CD4-positive, alpha-beta T cell treated with Interleukin-2 at 100 ng/mL for 4 hours (primary cell): ENCODE measurements at regions not wholly inside any gene's neighbourhood (a gene's known extent, or its start where the extent isn't known, plus 50 kb on each side); places are given as distances from the start of the nearest gene placed in this dataset.

Experiments
- DNase-seq: peaks from one replicate; pipeline ENCODE4 v3.0.0-alpha.2; 2020; ENCODE audit warnings: low spot score

DNA sequence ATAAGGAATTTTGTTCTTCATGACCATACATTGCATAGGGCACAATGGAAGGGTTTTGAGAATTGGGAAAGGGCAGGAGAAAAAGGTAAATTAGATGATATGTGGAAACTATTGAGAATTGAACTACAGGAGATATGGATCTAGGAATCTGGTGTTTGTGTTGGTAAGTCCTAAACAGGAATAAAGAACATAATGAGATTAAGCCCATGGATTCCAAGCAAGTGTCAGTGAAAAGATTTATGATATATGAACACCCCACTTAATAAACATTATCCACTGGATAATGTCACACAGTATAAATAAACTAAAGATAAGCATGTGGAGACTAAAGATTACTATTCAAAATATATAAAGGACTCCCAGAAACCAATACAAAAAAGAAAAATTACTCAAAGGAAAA, 98.2 kb downstream of the TNFSF18 start:
- no peak for DNase-seq

DNA sequence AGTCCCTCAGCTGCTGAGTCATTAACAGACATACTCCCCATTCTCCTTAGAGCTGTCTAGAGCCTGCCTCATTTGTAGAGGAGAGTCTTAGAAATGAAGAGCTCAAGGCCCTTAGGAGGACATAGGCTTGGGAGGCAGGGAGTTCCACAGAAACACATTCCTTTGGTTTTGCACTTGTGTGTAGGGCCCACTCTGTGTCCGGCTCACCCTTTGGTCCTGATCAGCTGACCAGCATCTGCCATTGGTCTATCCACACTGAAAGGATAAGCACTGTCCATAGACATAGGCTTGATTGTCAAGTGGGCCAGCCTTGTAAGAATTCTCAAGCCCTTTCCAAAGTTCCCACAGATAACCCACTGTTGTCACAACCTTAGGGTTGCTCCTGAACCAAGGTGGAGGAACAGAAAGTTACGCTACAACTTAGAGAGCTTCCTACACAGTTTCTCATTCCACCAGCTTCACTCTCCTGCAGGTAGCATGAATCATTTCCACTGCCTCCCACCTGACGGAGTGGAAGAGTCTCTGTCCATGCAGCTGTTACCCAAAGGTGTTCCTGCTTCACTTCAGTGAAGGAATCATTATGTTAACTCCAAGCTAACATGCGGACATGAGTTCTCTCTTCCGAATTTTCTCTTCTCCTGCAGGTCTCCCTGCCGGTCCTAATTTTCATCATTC, 96.1 kb downstream of the TNFSF18 start:
- DNase-seq, result no peak

DNA sequence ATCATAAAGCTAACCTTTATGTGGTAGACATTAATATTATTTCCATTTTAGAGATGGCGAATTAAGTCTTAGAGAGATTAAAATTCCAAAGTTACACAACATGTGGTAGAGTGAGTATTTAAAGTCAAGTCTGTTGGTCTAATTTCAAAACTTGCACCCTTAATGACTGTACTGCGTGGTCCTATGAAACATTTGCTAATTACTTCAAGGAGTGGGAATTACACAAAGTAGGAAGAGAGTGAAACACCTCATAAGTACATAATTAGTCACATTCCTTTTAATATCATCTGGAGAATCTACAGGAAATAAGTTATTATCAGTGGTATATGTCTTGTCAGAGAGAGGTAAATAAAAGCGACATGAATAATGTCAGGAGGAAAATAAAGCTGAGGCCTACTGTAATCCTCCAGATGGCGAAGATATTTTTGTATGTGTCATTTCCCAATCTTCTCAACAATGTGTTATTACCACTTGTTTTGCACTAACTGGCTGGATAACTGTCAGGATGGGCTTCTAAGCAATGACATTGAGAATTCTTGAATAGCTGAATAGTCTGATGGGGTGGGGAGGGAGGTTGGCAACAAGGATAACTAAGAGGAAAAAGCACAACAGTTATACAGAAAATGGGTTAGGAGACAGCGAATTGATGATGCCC, 95.5 kb downstream of the TNFSF18 start:
- DNase-seq, result no peak

DNA sequence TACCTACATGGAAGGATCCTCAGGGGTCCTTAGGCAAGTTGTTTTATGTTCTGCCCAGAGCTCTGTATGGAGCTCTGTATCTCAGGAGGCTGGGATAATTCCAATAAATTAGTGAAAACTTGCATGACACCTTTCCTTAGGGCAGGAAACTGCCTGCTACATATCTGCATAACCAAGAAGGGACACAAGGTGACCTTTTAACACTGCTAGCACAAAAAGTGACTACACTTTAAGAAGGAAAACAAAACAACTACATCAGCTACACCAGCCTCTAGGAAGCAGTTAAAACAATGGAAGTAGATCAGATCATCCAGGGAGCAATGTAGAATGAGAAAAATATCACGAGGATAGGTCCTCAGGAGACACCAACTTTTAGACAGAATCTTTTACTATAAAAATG, 93.9 kb downstream of the TNFSF18 start:
- no peak for DNase-seq

DNA sequence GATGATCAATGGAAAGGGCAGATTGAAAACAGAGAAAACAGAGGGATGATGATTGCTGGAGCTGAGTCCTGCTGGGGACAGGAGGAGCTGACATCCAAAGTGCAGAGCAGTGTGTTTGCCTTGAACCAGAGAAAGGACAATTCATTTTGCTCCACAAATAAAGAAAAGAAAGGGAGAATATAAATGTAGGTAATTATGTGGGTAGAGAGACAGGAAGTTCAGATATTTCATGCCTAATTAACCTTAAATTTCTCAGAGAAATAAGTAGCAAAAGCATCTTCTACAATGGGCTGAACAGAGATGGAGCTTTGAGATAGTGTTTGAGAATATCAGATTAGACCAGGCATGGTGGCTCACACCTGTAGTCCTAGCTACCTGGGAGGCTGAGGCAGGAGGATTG, 93.2 kb downstream of the TNFSF18 start:
- no peak for DNase-seq

DNA sequence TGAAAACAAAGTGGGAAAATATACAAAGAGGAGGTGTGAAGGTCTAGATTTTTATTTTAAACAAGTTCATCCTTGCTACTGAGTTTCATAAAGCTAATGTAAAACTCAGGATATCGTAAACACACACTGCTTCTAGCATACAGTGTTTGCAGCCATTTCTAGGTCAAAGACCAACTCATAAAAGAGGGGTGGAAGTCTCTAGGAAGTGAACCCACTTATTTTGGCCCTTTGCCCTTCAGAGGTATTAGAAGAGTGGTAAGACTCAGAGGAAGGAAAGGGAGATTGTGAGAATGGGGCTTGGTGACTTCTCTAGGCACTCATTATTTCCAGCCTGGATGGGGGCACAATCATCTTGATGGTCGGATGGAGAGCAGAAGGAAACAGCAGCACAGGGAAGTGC, 91.2 kb downstream of the TNFSF18 start:
- no peak for DNase-seq

DNA sequence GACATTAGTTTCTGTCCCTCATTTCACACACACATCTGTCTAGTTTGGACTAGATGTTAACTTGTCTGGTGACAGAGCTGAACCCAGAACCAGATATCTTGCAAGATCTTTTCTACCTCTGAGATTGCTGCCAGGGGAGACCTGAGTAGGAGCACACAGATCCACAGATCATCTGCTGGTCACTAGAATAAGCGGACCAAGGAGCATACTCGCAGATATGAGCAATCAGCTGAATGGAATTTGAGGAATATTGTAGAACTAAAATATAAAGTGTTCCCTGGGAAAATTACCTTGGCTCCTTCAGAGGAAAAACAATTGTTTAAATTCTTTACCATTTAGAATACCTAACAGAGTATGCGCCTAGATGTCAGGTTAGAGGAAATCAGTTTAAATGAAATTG, 90.7 kb downstream of the TNFSF18 start:
- no peak for DNase-seq

DNA sequence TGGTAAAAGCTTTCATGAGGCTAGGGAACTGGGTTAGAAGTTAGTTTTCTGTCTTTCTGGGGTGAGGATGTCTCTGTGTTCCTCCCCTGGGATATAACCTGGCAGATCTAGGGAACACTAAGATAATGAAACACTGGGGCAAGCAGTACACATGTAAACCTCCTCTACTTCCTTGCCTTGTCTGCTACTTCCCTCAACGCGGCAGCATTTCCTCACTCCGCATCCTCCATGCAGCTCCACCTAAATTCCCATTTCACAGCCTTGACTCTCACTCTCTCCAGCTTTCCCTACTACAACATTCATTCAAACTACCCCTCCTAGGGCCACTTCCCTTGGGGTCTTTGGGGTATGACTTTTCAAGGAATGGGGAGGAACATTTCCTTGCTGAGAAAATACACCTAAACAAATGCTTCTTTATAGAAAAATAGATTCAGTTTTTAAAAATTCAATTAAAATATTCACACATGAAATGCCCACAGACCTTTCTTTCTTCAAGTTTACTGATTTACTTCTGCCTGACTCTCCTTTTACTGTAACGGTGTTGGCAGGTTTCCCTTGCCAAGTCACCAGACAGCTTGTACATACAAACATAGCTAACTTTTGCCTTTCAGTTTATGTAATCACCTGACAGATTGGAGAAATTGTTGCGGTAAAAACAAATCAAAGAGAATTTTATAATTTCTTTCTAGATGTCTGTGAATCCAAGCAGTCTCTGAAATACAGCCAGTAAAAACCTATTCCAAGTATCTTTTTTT, 90.1 kb downstream of the TNFSF18 start:
- no peak for DNase-seq

DNA sequence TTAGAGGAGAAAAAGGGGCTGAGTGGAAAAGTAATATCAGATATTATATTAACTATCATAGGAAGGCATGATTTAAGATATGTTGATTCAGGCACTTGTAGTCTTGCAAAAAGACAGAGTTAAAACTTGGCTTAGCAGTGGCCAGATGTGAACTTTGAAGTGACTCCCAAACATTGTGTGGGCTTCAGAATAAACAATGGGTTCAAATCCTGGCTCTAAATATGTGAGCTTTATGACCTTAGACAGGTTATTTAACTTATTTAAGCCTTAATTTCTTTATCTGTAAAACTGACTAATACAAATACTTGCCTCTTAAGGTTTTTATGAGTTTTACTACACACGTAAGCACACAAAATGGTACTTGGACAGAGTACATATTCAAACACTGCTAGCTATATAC, 85.9 kb downstream of the TNFSF18 start:
- no peak for DNase-seq

DNA sequence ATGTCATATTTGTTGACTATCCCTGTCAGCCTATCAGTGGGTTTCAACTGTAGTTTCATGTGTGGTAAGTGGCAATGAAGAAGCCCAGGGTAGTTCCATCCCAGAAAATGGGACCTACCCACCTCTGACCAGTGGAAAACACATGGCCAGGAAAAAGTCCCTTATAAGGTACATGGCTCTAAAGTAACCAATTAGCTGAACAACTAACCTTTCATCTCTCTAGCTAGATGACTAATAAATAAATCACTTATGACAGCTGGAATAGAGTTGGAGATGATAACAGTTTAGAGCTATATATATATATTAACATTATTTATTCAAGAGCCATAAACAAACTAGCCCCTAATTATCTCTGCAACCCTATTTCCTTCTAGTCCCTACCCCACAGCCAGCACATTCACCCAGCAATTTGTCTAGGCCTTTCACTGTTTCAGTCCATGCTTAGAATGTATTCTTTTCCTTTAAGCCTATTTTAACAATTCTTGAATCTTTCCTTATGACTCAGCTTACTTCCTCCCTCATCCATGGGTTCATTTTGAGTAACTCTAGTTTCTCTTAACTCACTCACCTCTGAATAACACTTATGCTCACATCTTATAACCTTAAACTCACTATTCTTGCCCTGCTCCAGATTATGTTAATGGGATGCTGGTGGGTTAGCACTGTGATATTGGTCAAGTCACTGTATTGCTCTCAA, 83.7 kb downstream of the TNFSF18 start:
- DNase-seq, result no peak

DNA sequence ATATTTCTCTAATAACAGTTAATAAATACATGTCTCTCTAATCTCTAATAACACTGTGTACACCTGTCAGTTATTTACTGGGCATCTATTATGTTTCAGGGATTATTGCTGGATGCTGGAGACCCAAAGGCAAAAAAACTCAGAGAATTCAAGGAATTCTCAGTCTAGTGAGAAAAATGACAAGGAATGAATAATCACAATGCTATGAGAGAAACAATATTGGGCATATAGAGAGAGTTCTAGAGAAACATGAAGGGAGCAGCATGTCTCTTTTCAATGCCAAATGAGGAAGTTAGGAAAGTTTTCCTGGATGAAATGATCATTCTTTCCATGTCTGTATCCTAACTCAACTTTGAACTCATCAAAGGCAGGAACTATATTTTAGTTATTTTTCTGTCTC, 82.8 kb downstream of the TNFSF18 start:
- DNase-seq, result no peak

DNA sequence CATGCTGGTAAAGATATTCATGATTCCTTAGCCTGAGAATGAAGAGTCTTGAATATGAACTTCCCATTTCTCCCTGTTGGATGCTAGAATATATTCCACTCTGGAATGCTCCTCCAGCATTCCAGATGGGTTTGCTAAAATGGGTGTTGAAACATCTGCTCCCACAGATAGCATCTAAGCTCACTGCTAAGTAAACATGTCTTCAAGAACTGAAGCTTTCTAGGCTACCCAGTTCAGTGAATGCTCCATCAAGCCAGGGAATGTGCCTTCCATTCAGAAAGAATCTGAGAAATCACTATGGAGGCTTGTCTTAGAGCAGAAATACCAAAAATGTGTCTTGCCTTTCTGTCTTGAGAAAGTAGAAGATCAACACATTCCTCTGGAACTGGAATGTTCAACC, 81.1 kb downstream of the TNFSF18 start:
- no peak for DNase-seq

DNA sequence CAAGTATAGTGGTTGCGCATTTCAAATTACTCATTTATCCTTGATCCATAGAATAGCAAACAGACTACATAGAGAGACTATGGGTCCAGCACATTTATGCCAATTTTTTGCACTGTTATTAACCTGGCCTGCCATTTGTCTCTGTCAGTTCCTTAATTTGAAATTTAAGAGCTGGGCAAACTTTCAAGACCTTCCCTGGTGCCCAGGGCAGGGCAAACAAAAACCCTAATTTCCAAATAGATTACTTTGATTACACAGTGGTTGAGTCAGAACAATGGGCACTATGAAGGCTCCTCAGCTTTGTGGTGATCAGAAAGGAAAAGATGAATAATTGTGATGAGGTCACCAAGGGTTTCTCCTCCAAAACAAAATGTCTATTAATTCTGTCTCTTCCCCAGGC, 80.6 kb downstream of the TNFSF18 start:
- DNase-seq, result no peak

DNA sequence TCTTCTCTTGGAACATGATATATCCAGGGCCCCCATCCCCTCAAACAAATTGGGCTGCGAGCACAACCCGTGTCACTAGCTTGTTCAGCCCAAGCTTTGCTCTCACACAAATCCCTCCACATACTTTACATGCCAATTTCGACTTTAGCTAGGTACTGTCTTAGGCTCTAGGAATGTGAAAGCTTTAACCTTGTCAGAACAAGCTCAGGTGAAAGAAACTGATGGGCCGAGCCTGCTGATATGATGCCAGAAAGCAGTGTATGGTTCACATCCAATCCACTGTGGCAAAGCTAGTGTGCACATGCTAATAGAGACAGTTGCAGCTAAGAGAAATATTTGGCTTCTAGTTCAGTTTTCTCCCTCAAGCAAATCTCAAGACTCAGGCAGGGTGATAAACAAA, 79.5 kb downstream of the TNFSF18 start:
- no peak for DNase-seq

DNA sequence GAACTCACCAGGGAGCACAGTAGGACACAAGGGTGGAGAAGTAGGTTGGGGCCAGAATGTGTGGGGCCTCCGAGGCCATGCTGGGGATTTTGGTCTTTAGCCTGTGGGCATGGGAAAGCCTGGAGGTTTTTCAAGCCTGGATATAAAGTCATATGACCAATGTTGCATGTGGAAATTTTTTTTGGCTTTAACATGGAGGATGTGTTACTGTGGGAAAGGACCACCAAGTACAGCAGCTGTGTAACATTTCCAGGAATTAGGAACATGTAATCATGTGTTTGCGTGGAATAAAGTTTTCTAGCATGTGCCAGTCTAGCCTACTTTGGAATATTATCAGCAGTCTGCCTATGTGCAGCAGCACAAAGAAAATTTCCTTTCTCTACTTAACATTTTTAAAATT, 78.5 kb downstream of the TNFSF18 start:
- no peak for DNase-seq

DNA sequence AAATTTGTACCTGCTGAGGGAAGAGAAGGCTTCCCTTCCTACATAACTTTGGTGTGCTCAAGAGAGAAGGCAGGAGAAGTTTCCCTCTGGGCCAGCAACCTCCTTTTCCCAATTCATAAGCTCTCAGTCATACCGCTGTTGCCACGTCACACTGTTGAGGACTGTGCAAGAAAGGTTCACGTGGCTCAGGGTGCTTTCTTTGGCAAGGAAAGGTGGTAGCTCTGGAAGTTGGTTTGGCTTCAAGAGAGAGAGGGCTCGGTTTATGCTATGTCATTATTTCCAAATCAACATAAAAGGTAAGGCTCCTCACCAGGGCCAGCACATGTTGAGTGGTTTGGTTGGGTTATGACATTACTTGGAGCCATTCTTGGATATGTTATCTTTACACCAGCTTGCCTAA, 77.3 kb downstream of the TNFSF18 start:
- no peak for DNase-seq

DNA sequence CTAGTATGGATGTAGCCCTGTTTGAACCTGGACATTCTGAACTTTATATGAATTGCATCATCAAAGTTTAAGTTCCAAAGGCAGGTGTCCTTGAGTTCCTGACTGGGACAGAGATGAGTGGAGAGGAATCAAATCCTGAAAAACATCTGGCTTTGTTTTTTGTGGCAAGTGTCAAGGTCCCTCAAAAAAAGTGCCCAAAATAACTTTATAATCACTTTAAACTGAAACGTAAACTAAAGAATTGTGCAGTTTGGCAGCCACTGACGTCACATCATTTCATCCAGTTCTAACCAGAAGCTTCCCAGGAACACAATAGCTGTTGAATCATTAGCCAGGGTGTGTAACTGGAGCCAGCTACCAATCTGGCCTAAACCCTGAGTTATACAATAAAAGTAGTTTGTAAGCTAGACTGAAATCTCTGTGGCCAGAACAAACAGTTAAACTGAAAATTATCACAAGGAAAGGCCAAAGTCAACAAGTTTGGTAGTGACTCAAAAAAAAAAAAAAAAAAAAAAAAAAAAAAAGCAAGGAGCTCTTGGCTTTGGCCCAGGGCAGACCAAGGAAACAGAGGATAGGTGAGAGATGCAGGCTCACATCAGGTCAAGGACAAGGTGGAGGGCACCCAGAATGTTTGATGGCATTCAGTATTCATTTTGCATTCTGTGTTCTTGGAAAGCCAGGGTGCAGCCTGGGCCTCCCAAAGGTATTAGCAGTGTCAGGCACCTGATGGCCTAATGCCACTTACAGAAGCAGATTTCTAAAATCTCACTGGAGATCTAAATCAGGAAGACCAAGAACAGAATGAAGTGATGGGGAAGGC, 74.3 kb downstream of the TNFSF18 start:
- DNase-seq, result no peak

DNA sequence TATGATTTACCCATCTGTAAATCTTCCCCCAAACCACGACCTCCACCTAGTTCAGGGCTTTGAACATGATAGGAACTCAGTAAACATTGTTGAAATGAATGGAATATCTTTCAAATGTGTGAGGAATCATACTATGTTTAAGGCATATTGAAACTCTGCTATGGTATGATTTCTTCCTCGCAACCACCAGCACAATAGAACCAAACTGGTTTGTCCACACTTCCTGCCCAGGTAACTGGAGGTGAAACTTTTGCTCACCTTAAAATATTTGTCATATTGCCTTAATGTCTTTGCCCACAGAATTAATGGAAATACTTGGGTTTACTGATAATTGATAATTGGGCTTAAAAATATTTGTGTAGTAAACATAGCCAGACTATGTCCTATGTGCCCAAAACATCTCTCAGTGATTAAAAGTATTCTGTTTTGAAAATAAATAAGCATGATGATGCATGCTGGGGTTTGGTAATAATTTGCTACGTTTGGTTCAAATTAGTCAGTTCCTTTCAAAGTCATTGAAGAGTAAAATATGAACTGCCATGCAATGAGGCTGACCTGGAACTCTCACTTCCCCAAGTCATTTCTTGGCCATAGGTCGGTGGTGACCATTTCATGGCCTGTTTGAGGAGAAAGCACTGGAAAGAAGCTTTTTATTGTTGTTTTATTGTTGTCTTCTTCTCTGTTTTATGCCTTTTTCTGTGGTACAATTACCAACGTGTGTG, 73.3 kb downstream of the TNFSF18 start:
- DNase-seq, result no peak

DNA sequence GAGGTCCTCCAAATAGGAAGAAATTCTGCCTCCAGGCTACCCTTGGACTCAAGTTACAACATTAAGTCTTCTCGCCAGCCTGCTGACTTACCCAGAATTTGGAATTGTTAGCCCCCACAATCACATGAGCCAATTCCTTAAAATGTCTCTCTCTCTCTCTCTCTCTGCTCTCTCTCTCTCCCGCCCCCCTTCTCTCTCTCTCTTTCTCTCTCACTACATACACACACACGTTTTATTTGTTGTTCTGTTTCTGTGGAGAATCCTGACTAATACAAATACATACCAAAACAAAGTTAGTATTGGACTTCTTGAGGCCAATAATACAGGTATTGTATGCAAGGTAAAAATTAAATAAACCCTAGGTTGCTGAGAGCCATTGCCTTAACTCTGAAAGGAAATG, 72.1 kb downstream of the TNFSF18 start:
- DNase-seq, result no peak

DNA sequence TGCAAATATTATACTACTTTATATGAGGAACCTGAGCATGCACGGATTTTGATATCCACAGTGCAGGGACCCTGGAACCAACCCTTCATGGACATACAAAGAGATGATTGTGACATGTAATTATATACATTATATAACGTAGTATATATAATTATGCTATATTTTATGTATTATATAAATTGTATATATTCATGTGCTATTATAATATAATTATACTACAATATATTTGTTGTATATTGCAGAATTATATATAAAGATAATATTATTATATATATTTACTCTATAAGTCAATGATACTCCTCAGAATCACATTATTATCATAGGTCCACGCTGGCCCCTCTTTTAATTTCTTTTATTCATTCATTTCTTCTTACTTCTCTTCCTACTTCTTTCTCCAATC, 70.9 kb downstream of the TNFSF18 start:
- no peak for DNase-seq

DNA sequence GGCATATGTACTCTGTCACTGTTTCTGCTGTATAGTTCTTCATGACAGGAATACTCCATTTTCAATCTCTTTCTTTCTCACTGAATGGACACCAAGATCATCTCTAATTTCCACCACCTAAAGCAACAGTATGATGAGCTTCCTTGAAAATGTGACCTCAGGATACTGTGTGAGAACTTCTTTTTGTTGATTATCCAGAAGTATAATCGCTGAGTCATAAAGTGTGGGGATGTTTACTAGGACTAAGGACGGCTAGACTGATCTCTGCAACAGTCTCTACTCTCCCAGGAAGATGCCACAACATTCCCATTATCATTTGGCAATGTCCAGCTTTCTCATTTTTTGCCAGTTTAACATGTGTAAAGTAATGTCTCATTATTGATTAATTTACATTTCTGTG, 70.3 kb downstream of the TNFSF18 start:
- no peak for DNase-seq
